OCI-LY1 (cell line): ENCODE measurements at regions not wholly inside any gene's neighbourhood (a gene's known extent, or its start where the extent isn't known, plus 50 kb on each side); places are given as distances from the start of the nearest gene placed in this dataset.

Source experiments
- H2AFZ ChIP-seq: fragments of 200-600 bp; sonication (generic), shearing (Covaris generic); 2 replicates; pipeline ENCODE4 v1.6.0; 2014; ENCODE audit warnings: antibody characterized with exemption, mild to moderate bottlenecking, low read length
- H3F3A ChIP-seq: fragments of 200-600 bp; sonication (generic), shearing (Covaris generic); 2 replicates; pipeline ENCODE4 v1.6.0; 2014; ENCODE audit warnings: mild to moderate bottlenecking, antibody characterized with exemption, low read length, moderate library complexity; ENCODE audit not compliant: insufficient read depth
- H3K27ac ChIP-seq: fragments of 200-600 bp; sonication (generic); 2 replicates; pipeline ENCODE4 v1.5.1; 2014; ENCODE audit warnings: low read length, mixed run types, mild to moderate bottlenecking, low read depth; ENCODE audit not compliant: poor library complexity, severe bottlenecking
- H3K27me3 ChIP-seq: fragments of 200-600 bp; sonication (generic); 2 replicates; pipeline ENCODE4 v1.6.0; 2014; ENCODE audit warnings: antibody characterized with exemption, mild to moderate bottlenecking, low read length, moderate library complexity; ENCODE audit not compliant: insufficient read depth
- H3K36me3 ChIP-seq: fragments of 200-600 bp; sonication (generic); 2 replicates; pipeline ENCODE4 v1.6.1; 2014; ENCODE audit warnings: mild to moderate bottlenecking, antibody characterized with exemption, low read length, moderate library complexity, mixed read lengths; ENCODE audit not compliant: insufficient read depth
- H3K4me1 ChIP-seq: fragments of 200-600 bp; sonication (generic); 2 replicates; pipeline ENCODE4 v1.5.1; 2014; ENCODE audit warnings: mild to moderate bottlenecking, low read length, moderate library complexity; ENCODE audit not compliant: insufficient read depth, severe bottlenecking
- H3K4me2 ChIP-seq: fragments of 200-600 bp; sonication (generic), shearing (Covaris generic); 2 replicates; pipeline ENCODE4 v1.6.1; 2014; ENCODE audit warnings: low read length
- H3K4me3 ChIP-seq: fragments of 200-600 bp; sonication (generic); 2 replicates; pipeline ENCODE4 v1.5.1; 2014; ENCODE audit warnings: low read length, low read depth, mild to moderate bottlenecking, mixed read lengths; ENCODE audit not compliant: poor library complexity, severe bottlenecking
- H3K79me2 ChIP-seq: fragments of 200-600 bp; shearing (Covaris generic); 2 replicates; pipeline ENCODE4 v1.6.1; 2016; ENCODE audit warnings: mixed run types, low read length, mixed read lengths; ENCODE audit not compliant: insufficient read depth
- H3K9ac ChIP-seq: fragments of 200-600 bp; sonication (generic), shearing (Covaris generic); 2 replicates; pipeline ENCODE4 v1.6.1; 2014; ENCODE audit warnings: mild to moderate bottlenecking, low read length, mixed read lengths
- H3K9me2 ChIP-seq: fragments of 200-600 bp; sonication (generic), shearing (Covaris generic); 2 replicates; pipeline ENCODE4 v1.6.1; 2014; ENCODE audit warnings: low read depth, mild to moderate bottlenecking, low read length, mixed read lengths
- H3K9me3 ChIP-seq: fragments of 200-600 bp; shearing (Covaris generic); 2 replicates; pipeline ENCODE4 v1.6.1; 2014; ENCODE audit warnings: low read length, mixed read lengths
- H4K20me1 ChIP-seq: fragments of 200-600 bp; sonication (generic), shearing (Covaris generic); 2 replicates; pipeline ENCODE4 v1.6.0; 2016; ENCODE audit warnings: mild to moderate bottlenecking, low read length; ENCODE audit not compliant: insufficient read depth
- EZH2 ChIP-seq: fragments of 200-600 bp; sonication (generic), shearing (Covaris generic); IDR thresholded peaks from 2 replicates; pipeline ENCODE4 v1.8.0; 2017; ENCODE audit warnings: borderline replicate concordance, mixed run types, mild to moderate bottlenecking, antibody characterized with exemption, low read length, moderate library complexity, mixed read lengths
- TF ChIP-seq, protein P1 (sequence below): fragments of 200-600 bp; sonication (generic), shearing (Covaris generic); IDR thresholded peaks from 2 replicates; pipeline ENCODE4 v1.5.1; 2017; ENCODE audit warnings: mild to moderate bottlenecking, antibody characterized with exemption, low read length, moderate library complexity, mixed read lengths

DNA sequence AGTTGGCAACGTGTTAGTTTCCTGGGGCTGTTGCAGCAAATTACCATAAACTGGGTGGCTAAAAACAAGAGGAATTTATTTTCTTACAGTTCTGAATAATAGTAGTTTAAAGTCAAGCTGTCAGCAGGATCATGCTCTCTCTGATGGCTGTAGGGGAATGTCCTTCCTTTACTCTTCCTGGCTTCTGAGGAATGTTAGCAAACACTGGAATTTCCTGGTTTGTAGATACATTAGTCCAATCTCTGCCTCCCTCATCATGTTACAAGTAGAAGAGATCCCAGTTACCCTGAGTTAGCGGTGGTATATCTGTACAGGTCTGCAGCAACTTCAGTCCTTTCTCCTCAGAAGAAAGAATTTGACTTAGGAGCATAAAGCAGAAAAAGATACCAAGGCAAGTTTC is 2249.1 kb downstream of the NCAM2 start:
- no peaks in the 10 kb centered on the region for H3K27me3 ChIP-seq

DNA sequence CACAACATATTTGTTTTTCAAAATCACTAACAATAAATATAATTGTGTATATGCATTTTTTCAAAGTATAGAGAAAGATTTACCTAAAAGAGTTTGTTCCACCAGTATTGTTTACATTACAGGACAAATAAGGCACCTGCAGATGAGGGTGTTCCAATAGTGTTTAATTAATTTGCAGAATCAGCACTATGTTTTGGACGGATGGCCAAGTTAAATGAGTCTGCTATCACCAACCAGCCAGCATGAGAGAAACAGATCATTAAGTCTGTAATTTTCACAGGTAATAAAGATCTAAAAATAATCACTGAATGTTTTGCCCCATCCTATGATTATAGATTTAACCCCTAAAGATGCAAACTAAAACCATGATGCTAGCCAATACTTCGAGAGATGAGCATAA is 2247.0 kb downstream of the NCAM2 start:
- H3K4me3 ChIP-seq, result no peak overlapping the region

More for the DNA sequence above, 2249.1 kb downstream of the NCAM2 start:
- H3F3A ChIP-seq, result no peaks in the 10 kb centered on the region
- H3K79me2 ChIP-seq, result no peaks in the 10 kb centered on the region
- no peaks in the 10 kb centered on the region for H3K9me2 ChIP-seq
- no peak overlapping the region for H2AFZ ChIP-seq
- H4K20me1 ChIP-seq, result no peaks in the 10 kb centered on the region
- H3K9me3 ChIP-seq, result no peaks in the 10 kb centered on the region
- TF ChIP-seq, protein P1, sequence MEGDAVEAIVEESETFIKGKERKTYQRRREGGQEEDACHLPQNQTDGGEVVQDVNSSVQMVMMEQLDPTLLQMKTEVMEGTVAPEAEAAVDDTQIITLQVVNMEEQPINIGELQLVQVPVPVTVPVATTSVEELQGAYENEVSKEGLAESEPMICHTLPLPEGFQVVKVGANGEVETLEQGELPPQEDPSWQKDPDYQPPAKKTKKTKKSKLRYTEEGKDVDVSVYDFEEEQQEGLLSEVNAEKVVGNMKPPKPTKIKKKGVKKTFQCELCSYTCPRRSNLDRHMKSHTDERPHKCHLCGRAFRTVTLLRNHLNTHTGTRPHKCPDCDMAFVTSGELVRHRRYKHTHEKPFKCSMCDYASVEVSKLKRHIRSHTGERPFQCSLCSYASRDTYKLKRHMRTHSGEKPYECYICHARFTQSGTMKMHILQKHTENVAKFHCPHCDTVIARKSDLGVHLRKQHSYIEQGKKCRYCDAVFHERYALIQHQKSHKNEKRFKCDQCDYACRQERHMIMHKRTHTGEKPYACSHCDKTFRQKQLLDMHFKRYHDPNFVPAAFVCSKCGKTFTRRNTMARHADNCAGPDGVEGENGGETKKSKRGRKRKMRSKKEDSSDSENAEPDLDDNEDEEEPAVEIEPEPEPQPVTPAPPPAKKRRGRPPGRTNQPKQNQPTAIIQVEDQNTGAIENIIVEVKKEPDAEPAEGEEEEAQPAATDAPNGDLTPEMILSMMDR, result no peak
- no peak for TF ChIP-seq EZH2
- H3K4me2 ChIP-seq, result no peak overlapping the region
- no peak overlapping the region for H3K4me3 ChIP-seq
- H3K36me3 ChIP-seq, result no peaks in the 10 kb centered on the region
- H3K27ac ChIP-seq, result no peak overlapping the region
- H3K4me1 ChIP-seq, result no peaks in the 10 kb centered on the region
- H3K9ac ChIP-seq, result no peak overlapping the region

DNA sequence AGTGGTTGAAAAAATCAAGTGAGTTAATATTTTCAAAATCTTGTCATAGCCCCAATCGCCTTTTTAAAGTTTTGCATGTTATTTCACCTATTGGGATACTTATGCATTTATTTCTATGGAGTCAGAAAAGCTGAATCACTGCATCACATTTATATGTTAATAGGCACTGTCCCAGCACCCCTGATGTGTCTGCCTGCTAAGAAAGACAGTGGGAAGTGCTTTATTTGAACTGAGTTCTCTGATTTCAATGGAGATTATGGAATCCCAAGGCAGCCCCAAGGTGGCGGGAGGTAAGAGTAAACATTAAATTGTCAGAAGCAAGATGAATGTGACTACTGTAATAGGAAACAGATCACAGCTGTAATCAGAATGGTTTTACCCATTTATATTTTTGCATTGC is 2225.7 kb downstream of the NCAM2 start:
- no peaks in the 10 kb centered on the region for H3K36me3 ChIP-seq
- no peaks in the 10 kb centered on the region for H3K9me3 ChIP-seq
- H3K27me3 ChIP-seq, result no peaks in the 10 kb centered on the region
- no peak overlapping the region for H3K4me2 ChIP-seq
- no peaks in the 10 kb centered on the region for H3K9me2 ChIP-seq
- no peaks in the 10 kb centered on the region for H3K4me1 ChIP-seq
- no peak for TF ChIP-seq EZH2
- TF ChIP-seq, protein P1, result no peak
- H3K27ac ChIP-seq, result no peak overlapping the region
- H4K20me1 ChIP-seq, result no peaks in the 10 kb centered on the region
- H3F3A ChIP-seq, result no peaks in the 10 kb centered on the region
- H3K9ac ChIP-seq, result no peak overlapping the region
- H2AFZ ChIP-seq, result no peak overlapping the region
- H3K4me3 ChIP-seq, result no peak overlapping the region
- H3K79me2 ChIP-seq, result no peaks in the 10 kb centered on the region

More for the DNA sequence above, 2247.0 kb downstream of the NCAM2 start:
- no peaks in the 10 kb centered on the region for H3K79me2 ChIP-seq
- no peak for TF ChIP-seq EZH2
- no peaks in the 10 kb centered on the region for H3K36me3 ChIP-seq
- no peak overlapping the region for H3K4me2 ChIP-seq
- H3K9ac ChIP-seq, result no peak overlapping the region
- no peak overlapping the region for H2AFZ ChIP-seq
- no peaks in the 10 kb centered on the region for H3F3A ChIP-seq
- H4K20me1 ChIP-seq, result no peaks in the 10 kb centered on the region
- no peak overlapping the region for H3K27ac ChIP-seq
- H3K9me3 ChIP-seq, result no peaks in the 10 kb centered on the region
- H3K9me2 ChIP-seq, result no peaks in the 10 kb centered on the region
- no peaks in the 10 kb centered on the region for H3K27me3 ChIP-seq
- H3K4me1 ChIP-seq, result no peaks in the 10 kb centered on the region

DNA sequence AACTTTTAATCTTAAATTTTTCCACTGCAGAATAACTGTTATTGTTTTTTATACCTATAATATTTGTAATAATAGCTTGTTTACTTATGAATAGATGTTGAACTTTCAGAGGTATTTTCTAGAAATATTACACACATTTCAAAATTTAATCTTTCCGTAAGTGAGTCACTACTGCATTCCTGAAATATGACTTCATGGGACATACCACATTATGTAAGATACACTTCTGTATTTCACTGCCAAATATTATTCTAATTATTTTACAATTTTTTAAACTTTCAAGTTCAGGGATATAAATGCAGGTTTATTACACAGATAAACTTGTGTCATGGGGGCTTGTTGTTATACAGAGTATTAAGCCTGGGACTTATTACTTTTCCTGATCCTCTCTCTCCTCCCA is 2220.5 kb downstream of the NCAM2 start:
- Histone ChIP-seq H3K4me3 (no peak overlapping the region), H3K27me3 (no peaks in the 10 kb centered on the region), H3K79me2 (no peaks in the 10 kb centered on the region), H3K9me2 (no peaks in the 10 kb centered on the region), H3F3A (no peaks in the 10 kb centered on the region), H3K9ac (no peak overlapping the region), H2AFZ (no peak overlapping the region), H3K4me2 (no peak overlapping the region), H3K9me3 (no peaks in the 10 kb centered on the region), H4K20me1 (no peaks in the 10 kb centered on the region), H3K27ac (no peak overlapping the region), H3K4me1 (no peaks in the 10 kb centered on the region), H3K36me3 (no peaks in the 10 kb centered on the region)
- TF ChIP-seq, protein P1, result no peak
